Thyroid gland (tissue), 4 donors: ENCODE measurements at regions not wholly inside any gene's neighbourhood (a gene's known extent, or its start where the extent isn't known, plus 50 kb on each side); places are given as distances from the start of the nearest gene placed in this dataset.

Source experiments
- POLR2A ChIP-seq, 2 donors: fragments of 450-650 bp; IDR thresholded peaks; one replicate each; pipeline ENCODE4 v1.6.1; 2017; ENCODE audit warnings: antibody characterized with exemption in 2 of 2, mild to moderate bottlenecking in 2 of 2, moderate library complexity in 1 of 2
- TF ChIP-seq, protein P1 (sequence below), 6 experiments: fragments of 200-600 bp in 3 of 6; fragments of 450-650 bp in 3 of 6; sonication (generic) in 3 of 6; IDR thresholded peaks; one replicate each; pipeline ENCODE4 v1.5.1; 2016 to 2019; ENCODE audit warnings: antibody characterized with exemption in 6 of 6, mild to moderate bottlenecking in 2 of 6, inconsistent platforms in 1 of 6, moderate library complexity in 1 of 6

DNA sequence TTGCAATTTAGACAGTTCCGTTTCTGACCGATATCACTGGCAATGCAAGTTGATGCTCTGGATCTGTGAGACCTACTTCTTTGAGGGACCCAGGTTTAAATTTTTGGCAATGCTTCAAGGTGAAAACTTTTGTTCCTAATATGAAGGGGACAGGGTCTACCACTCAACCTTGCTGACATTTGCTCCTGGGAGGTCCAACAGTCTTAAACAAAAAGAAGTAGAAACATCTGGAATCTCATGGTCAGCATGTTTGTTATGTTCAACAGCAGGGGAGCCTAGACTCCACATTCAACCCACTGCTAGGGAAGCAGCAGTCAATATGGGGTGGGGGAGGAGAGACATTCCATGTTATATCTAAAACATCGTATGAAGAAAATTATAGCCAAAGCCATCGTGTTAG, 196.4 kb downstream of the SIM1 start:
- TF ChIP-seq, protein P1, sequence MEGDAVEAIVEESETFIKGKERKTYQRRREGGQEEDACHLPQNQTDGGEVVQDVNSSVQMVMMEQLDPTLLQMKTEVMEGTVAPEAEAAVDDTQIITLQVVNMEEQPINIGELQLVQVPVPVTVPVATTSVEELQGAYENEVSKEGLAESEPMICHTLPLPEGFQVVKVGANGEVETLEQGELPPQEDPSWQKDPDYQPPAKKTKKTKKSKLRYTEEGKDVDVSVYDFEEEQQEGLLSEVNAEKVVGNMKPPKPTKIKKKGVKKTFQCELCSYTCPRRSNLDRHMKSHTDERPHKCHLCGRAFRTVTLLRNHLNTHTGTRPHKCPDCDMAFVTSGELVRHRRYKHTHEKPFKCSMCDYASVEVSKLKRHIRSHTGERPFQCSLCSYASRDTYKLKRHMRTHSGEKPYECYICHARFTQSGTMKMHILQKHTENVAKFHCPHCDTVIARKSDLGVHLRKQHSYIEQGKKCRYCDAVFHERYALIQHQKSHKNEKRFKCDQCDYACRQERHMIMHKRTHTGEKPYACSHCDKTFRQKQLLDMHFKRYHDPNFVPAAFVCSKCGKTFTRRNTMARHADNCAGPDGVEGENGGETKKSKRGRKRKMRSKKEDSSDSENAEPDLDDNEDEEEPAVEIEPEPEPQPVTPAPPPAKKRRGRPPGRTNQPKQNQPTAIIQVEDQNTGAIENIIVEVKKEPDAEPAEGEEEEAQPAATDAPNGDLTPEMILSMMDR (IDR thresholded peaks at IDR 0.05) = no peak
- no peak for TF ChIP-seq POLR2A (IDR thresholded peaks at IDR 0.05)
